SIG-M5 treated with dmso at 0.1 percent for 504 hours (cell line): ENCODE measurements at regions not wholly inside any gene's neighbourhood (a gene's known extent, or its start where the extent isn't known, plus 50 kb on each side); places are given as distances from the start of the nearest gene placed in this dataset.

Source experiments
- DNase-seq: peaks from one replicate; lab custom pipeline; 2025; ENCODE audit not compliant: unreplicated experiment; lab: John Stamatoyannopoulos, UW

DNA sequence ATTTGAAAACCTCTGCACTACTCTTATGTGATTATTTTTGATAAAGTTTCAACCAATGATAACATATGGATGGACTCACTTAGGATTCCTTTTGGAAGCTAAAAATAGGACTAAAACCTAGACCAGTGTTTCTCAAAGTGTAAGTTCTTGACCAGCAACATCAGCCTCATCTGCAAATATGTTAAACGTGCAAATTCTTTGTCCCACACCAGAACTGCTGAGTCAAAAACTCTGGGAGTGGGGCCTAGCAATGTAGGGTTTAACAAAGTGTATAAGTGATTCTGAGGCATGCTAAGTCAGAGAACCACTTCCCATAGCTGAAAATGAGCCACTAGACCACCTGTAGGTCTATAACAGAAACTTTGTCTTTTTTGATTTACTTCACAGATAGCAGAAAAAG, 1247.2 kb upstream of the PIK3C3 start:
- DNase-seq: no peak

DNA sequence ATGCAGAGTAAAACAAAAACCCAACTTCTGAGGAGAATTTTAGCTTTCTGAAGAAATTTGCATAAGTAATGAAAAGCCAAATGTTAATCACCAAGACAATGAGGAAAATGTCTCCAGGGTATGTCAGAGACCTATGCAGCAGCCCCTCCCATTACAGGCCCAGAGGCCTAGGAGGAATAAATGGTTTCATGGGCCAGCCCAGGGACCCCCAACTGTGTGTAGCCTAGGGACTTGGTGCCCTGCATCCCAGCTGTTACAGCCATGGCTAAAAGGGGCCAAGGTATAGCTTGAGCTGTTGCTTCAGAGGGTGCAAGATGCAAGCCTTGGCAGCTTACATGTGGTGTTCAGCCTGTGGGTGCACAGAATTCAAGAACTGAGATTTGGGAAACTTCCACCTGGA, 1256.9 kb upstream of the PIK3C3 start:
- DNase-seq: no peak

GRCh38 chr18:40695526-40695925, 1259.5 kb upstream of the PIK3C3 start:
- no peak for DNase-seq

DNA sequence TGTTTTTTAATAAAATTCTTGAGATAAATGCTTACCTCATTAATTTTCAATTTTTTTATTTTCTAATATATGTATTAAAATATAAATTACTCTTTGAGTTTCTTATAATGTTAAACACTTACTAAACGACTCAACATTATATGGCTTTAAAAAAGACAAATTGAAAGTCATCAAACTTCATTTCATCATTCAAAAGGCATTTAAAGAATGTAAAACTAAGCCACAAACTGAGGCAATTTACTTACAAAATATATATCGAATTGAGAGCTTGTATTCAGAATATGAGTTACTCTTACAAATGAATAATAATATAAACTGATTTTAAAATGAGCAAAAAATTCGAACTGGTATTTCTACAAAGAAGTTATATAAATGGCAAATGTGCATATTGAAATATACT, 1262.2 kb upstream of the PIK3C3 start:
- no peak for DNase-seq

GRCh38 chr18:40690062-40690461, 1265.0 kb upstream of the PIK3C3 start:
- no peak for DNase-seq

DNA sequence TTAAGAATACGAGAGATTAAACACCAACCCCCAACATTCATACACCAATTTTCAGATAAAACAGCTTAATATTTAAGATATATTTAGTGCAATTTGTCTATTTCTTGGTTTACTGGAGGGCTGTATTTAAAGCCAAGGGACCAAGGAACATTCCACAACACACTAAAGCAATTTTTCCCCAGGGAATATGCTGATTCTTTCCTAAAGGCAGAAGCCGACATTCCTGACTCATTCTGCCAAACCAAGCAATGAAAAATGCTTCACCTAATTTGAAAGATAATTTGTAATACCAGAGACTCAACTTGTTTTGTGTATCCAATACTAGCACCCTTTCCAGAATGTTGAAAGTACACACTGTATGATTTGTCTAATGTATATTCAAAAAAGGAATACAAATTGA, 1267.6 kb upstream of the PIK3C3 start:
- no peak for DNase-seq

DNA sequence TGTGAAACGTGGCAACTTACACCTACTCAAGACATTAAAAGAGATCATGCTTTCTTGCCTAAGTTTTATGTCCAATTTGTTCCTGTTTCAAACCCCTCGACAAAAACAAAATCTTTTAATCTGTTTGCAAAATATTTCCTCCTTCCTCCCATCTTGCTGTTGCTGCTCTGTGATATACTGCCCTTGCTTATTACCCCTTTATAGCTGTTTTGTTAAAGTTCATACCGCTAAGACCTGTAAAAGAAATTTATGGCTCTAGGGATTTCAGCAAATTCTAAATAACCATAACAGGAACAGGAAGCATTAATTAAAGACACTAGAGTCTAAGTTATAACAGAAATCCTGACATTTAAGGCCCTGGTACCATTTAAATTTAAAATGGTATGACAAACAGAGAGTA, 1268.2 kb upstream of the PIK3C3 start:
- no peak for DNase-seq

- DNase-seq: no peak
Measured at GRCh38 chr18:40685219-40685618, 1269.8 kb upstream of the PIK3C3 start.

DNA sequence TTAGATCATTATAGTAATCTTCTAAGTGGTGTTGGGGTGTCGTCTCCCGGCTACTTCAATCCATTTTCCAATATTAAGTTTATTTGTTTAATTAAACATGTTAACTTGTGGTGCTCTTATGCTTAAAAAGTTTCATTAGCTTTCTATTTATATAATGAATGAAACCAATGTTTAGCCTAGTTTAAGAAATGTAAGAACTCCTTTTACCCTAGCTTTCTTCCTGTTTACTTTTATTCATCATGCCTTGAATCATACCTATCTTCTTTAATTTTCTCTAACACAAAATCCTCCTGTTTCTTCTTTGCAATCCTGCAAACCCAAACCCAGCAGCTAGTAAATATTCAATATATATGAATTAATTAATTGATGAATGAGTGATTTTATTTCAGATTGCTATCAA, 1276.7 kb upstream of the PIK3C3 start:
- no peak for DNase-seq

DNA sequence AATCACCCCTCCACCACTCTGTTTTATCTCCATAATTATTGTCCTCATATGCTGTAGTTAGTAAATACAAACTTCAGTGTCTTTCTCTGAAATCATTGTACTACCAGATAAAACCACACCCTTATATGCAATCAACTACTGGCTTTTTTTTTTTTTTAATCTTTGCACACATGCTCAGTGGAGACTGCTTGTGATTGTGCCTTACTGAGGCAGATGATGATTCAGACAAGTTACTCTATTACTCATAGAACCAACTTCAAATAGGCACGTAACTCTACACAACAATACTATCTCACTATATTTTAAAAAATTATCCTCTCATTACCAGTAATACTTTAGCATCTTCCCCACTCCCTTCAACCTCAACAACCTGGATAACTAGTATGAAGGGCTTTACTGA, 1278.4 kb upstream of the PIK3C3 start:
- no peak for DNase-seq

DNA sequence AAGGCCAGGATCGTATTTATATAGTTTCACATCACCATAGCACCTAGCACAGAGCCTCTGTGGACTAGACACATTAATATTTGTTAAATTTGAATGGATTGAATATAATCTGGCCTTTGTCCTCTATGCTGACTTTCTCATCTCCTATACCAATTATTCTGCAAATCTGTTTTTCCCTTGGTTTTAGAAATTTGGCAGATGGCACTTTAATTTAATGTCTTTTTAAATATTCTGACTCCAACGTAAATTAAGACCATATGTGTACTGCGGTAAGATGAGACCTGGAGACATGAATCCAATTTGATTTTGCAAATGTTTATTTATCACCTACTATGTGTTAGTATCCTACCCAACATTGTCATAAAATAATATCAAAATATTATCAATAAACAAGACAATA, 1281.9 kb upstream of the PIK3C3 start:
- DNase-seq: no peak

- no peak for DNase-seq
Measured at GRCh38 chr18:40672590-40672989, 1282.4 kb upstream of the PIK3C3 start.

DNA sequence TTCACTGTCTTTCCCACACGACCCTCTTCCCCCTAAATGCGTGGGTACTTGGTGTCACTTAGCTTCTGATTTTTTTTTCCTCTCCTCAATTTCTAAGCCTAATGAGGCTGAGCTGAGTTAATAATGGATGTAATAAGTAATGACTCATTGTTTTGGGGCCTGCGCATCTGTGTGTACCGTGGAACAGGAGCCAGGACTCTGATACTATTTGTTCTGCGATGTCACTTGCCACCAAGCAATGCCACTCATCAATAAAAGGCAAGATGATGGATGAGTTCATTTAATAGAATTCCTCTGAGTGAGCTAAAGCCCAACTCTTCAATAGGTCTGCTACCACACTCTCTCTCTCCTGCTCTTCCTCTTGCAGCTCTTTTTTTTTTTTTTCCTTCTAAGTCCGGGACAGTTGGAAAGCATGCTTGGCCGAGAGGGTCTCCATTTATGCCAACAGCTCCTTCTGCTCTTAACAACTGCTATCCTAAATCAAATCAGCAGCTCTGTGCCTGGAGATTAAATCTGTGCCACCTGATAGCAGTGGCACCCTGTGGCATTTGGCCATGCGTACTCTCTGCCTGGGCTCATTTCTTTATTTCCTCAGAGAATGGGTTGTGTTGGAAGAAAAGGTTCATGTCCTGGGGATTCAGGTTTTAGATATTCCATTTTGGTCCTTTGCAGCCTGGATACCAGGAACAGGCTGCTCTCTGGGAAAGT, 1284.2 kb upstream of the PIK3C3 start:
- DNase-seq: no peak

GRCh38 chr18:40662898-40663437, 1292.1 kb upstream of the PIK3C3 start:
- no peak for DNase-seq

GRCh38 chr18:40653682-40654081, 1301.4 kb upstream of the PIK3C3 start:
- no peak for DNase-seq

DNA sequence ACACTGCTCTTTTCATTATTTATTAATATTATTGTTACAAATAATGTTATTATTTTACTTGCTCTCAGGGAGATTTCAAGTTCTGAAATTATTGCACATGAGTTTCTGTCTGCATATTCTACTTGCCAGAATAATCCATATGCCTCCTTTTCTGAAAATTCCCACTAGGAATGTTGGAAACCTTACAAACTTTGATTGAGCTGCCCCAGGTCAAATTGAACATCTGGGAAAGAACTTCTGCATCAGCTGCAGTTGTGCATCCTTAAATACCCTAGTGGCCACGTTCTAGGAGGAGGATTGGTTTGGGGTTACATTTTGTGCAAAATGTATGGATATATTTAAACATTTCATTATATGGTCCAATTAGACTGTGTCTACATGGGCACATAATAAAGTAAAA, 1302.7 kb upstream of the PIK3C3 start:
- DNase-seq: no peak

DNA sequence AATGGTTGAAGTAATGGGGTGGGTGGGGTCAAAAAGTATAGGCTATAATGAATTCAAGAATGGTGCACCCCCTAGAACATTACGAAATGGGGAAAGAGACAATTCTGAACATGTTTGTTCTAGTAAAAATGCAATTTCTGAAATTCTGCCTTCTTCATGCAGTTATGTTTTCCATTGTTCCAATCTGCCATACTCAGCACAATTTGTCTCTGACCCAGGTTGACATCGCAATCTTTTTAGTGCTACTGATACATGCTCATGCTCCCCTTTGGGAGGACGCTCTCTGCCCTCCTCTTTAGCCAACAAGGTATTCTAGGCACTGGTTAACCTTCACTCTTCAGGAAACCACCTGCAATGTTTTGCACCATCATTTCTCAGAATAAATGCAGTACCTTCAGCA, 1303.9 kb upstream of the PIK3C3 start:
- no peak for DNase-seq

DNA sequence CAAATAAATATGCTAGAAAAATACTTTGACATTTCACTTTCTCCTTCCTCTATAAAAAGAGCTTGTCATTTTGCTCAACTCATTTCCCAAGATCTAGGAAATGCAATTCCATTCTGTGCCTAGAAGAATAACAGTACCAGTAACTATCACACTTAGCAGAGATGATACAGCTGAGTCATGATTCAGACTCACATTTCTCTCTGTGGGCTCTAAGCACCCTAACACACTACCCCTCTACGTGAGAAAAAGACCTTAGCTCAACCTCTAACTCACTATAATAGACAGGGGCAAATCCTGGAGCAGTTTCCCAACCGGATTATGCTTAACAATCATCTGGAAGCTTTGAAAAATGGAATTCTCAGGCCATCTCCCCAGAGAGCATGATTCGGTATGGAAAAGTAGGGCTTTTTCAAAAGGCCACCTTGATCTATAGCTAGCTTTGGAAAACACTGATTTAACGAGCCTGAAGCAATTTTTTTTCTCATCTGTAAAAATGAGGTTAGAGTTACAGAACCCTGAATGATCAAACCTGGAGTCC, 1312.3 kb upstream of the PIK3C3 start:
- DNase-seq: no peak

DNA sequence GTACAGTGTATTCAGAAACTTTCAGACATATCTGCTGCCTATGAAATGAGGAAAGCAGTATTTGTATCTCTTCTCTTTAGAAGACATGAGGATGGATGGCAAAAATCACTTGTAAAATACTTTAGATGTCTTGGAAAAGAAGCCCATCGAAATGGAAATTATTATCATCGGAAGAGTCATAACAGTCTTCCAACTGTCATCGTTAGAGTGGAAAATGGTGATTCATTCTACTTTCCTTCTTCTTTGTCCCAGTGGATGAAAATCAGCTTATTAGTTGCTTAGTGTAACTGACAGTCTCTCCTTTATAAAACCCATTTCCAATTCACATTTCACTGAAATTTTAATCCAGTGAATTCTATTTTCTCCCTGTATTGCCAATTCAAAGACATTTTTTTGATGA, 1323.7 kb upstream of the PIK3C3 start:
- no peak for DNase-seq

- DNase-seq: no peak
Measured at GRCh38 chr18:40630496-40630895, 1324.5 kb upstream of the PIK3C3 start.

DNA sequence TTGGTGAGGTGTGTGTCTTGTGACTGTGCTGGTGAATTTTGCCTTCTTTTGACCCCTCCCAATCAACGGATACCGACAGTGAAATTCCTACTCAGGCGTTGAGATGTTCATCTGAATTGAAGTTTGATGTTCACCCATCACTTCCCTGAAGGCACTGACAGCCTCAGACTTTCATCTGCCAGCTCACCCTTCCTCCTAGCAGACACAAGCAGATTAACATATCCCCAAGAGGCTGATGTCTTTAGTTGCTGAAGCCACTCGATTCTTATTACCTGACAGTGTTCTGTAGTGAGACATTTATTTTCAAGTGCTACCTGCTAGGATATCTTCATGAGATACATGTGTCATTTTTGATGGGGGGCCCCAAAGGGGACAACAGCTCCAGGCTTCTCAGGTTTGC, 1330.1 kb upstream of the PIK3C3 start:
- DNase-seq: no peak

- no peak for DNase-seq
Measured at GRCh38 chr18:40613721-40614120, 1341.3 kb upstream of the PIK3C3 start.

DNA sequence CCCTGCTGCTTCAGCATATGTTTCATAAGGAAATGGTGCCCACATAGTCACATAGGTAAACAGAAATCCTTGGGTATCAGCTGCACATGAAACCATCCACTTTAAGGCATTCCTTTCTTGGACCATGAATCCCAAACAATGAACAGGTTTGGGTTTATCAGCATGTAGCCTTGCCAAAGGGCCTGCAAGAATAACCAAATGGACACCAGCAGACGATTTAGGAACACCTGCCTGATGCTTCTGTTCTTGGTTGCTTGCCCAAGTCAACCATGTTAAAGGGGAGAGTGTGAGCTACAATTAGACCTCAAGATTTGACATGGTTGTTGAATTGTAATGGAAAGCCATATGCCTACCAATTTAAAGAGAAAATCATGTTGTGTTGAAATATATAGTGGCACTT, 1342.7 kb upstream of the PIK3C3 start:
- no peak for DNase-seq
